ENCODE measurements at regions not wholly inside any gene's neighbourhood (a gene's known extent, or its start where the extent isn't known, plus 50 kb on each side); places are given as distances from the start of the nearest gene placed in this dataset.

- TF ChIP-seq CSDC2 (CRISPR knock-in tag; IDR thresholded peaks at IDR 0.05) (no peak), PATZ1 (CRISPR knock-in tag; IDR thresholded peaks at IDR 0.05; ENCODE audit: borderline replicate concordance) (no peak), OSR1 (CRISPR knock-in tag; IDR thresholded peaks at IDR 0.05) (no peak), BACH2 (CRISPR knock-in tag; IDR thresholded peaks at IDR 0.05; ENCODE audit: borderline replicate concordance) (no peak), ARNTL (CRISPR knock-in tag; IDR thresholded peaks at IDR 0.05; ENCODE audit: borderline replicate concordance, low read depth) (no peak), RARB (CRISPR knock-in tag; IDR thresholded peaks at IDR 0.05) (no peak), GLIS3 (CRISPR knock-in tag; IDR thresholded peaks at IDR 0.05) (no peak), ZNF70 (CRISPR knock-in tag; IDR thresholded peaks at IDR 0.05) (no peak), ZC3H10 (CRISPR knock-in tag; IDR thresholded peaks at IDR 0.05) (no peak), SNAI2 (CRISPR knock-in tag; IDR thresholded peaks at IDR 0.05) (no peak)
- TF ChIP-seq, protein P1, sequence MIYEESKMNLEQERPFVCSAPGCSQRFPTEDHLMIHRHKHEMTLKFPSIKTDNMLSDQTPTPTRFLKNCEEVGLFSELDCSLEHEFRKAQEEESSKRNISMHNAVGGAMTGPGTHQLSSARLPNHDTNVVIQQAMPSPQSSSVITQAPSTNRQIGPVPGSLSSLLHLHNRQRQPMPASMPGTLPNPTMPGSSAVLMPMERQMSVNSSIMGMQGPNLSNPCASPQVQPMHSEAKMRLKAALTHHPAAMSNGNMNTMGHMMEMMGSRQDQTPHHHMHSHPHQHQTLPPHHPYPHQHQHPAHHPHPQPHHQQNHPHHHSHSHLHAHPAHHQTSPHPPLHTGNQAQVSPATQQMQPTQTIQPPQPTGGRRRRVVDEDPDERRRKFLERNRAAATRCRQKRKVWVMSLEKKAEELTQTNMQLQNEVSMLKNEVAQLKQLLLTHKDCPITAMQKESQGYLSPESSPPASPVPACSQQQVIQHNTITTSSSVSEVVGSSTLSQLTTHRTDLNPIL (CRISPR knock-in tag; IDR thresholded peaks at IDR 0.05; ENCODE audit: low read depth), result no peak
Observed at GRCh38 chr6:132168961-132169360, 217.8 kb upstream of the CCN2 start.

All from SK-N-SH treated with all-trans-retinoic acid at 6 μM for 48 hours (cell line).